Kidney (tissue), 13 donors: ENCODE measurements at regions not wholly inside any gene's neighbourhood (a gene's known extent, or its start where the extent isn't known, plus 50 kb on each side); places are given as distances from the start of the nearest gene placed in this dataset.

ENCODE experiments used
- DNase-seq, 5 donors: peaks; one replicate each; pipeline ENCODE4 v3.0.0-alpha.2; 2013 to 2020
- FAIRE-seq: peaks from 2 replicates; lab custom pipeline; 2012; peaks lifted over from hg19 to GRCh38; lab: Jason Lieb, UNC
- H3K27ac ChIP-seq, 2 donors: one replicate each; pipeline ENCODE4 v1.7.0; 2013; ENCODE audit warnings: low read depth in 2 of 2, low read length in 2 of 2, inconsistent platforms in 1 of 2
- H3K27me3 ChIP-seq: one replicate; pipeline ENCODE4 v1.7.1; 2013; ENCODE audit warnings: low read length, inconsistent platforms; ENCODE audit not compliant: control insufficient read depth, insufficient read depth
- H3K36me3 ChIP-seq, 3 donors: one replicate each; pipeline versions ENCODE4 v1.7.0 to v1.7.1; 2013; ENCODE audit warnings: low read length in 3 of 3, control low read depth in 1 of 3, inconsistent platforms in 1 of 3; ENCODE audit not compliant: insufficient read depth in 3 of 3, control insufficient read depth in 2 of 3
- H3K4me1 ChIP-seq, 3 donors: one replicate each; pipeline versions ENCODE4 v1.7.0 to v1.7.1; 2013; ENCODE audit warnings: low read length in 3 of 3, inconsistent platforms in 1 of 3, low read depth in 1 of 3; ENCODE audit not compliant: control insufficient read depth in 2 of 3, insufficient read depth in 2 of 3
- H3K4me3 ChIP-seq, 3 donors: one replicate each; pipeline versions ENCODE4 v1.7.0 to v1.8.1; 2013; ENCODE audit warnings: low read length in 3 of 3, control low read depth in 1 of 3, inconsistent platforms in 1 of 3
- H3K9ac ChIP-seq, 3 donors: one replicate each; pipeline versions ENCODE4 v1.7.0 to v1.7.1; 2013; ENCODE audit warnings: low read length in 3 of 3, control low read depth in 1 of 3, inconsistent platforms in 1 of 3
- H3K9me3 ChIP-seq, 3 donors: one replicate each; pipeline versions ENCODE4 v1.7.0 to v1.7.1; 2013; ENCODE audit warnings: low read length in 3 of 3, control low read depth in 1 of 3, inconsistent platforms in 1 of 3; ENCODE audit not compliant: control insufficient read depth in 2 of 3, insufficient read depth in 1 of 3
- CTCF ChIP-seq: IDR thresholded peaks from 3 replicates; pipeline ENCODE4 v1.5.1; 2012; ENCODE audit warnings: mild to moderate bottlenecking, moderate library complexity, borderline replicate concordance; ENCODE audit not compliant: insufficient read depth; ENCODE audit errors: extremely low read depth
- intact Hi-C: fragments of 100-400 bp; cut with DNase I; formaldehyde crosslinking; loops from one replicate; pipeline ENCODE4 v1.11.1; 2022
- donor health status: control.
- donor health status: control.
- donor health status: control.
- donor health status: control.
- donor health status: control.
- donor health status: DM: yes; HTN: yes; CAD: no.
- donor health status: Normal renal cell carcinoma (clear cell type).

- no peak overlapping the region for H3K4me3 ChIP-seq
- no peaks in the 10 kb centered on the region for H3K36me3 ChIP-seq
- no peaks in the 10 kb centered on the region for H3K27me3 ChIP-seq
- DNase-seq (no peak), FAIRE-seq (no peak)
- TF ChIP-seq CTCF: no peak
- no peak overlapping the region for H3K9ac ChIP-seq
- no peak overlapping the region for H3K27ac ChIP-seq
- intact Hi-C loops: no loop called here
- peaks cover 0 to 2% (median 0%) of the 10 kb centered on the region in 3 donors for H3K9me3 ChIP-seq
- no peaks in the 10 kb centered on the region for H3K4me1 ChIP-seq
Measured at GRCh38 chr1:22376001-22376400, 75.7 kb upstream of the ZBTB40 start.

DNA sequence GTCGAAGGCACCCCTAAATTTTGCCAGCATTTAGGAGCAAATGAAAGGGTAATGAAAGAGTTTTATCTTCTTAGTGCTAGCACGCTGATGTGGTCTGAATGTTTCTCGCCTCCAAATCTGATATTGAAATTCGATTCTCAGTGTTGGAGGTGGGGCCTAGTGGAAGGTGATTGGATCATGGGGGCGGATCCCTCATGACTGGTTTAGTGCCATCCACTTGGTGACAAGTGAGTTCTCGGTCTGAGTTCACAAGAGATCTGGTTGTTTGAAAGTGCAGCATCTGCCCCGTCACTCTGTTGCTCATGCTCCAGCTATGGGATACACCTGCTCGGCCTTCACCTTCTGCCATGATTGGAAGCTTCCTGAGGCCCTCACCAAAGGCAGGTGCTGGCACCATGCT lies 75.1 kb upstream of the ZBTB40 start:
- no peak overlapping the region for H3K9ac ChIP-seq
- DNase-seq (peak in 2 of 5 donors; percentile 18 to 21), FAIRE-seq (no peak)
- H3K27me3 ChIP-seq: no peaks in the 10 kb centered on the region
- H3K27ac ChIP-seq: no peak overlapping the region
- H3K4me1 ChIP-seq: no peaks in the 10 kb centered on the region
- peaks cover 0 to 2% (median 0%) of the 10 kb centered on the region in 3 donors for H3K9me3 ChIP-seq
- H3K4me3 ChIP-seq: no peak overlapping the region
- no peaks in the 10 kb centered on the region for H3K36me3 ChIP-seq
- intact Hi-C loops: no loop called here
- TF ChIP-seq CTCF: no peak

GRCh38 chr1:22376976-22377375 lies 74.7 kb upstream of the ZBTB40 start:
- intact Hi-C loops: no loop called here
- FAIRE-seq: no peak
- Histone ChIP-seq H3K9ac (no peak overlapping the region), H3K27me3 (no peaks in the 10 kb centered on the region), H3K4me1 (no peaks in the 10 kb centered on the region), H3K27ac (no peak overlapping the region), H3K36me3 (no peaks in the 10 kb centered on the region), H3K9me3 (peaks cover 0 to 2% (median 0%) of the 10 kb centered on the region in 3 donors), H3K4me3 (no peak overlapping the region)
- no peak for TF ChIP-seq CTCF
- DNase-seq: no peak

DNA sequence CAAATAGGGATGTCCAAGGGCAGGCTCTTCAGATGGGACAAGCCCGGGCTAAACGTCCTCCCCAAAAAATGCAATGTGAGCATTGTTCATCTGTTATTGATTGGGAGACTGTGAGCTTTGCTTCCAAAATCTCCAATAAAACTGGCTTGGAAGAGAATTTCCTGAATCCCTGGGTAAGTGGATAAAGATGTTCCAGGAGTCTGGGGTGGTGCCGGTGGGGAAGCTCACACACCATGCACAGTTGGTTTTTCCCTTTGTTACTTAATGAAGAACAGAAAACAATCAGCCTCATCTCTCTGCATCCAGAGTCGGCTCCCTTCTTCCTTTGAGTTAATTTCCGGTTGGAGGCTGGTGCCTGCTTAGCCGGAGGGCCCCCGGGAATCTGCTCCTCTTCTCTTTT lies 72.1 kb upstream of the ZBTB40 start:
- no peak for FAIRE-seq

More for the DNA sequence above, 72.1 kb upstream of the ZBTB40 start:
- Histone ChIP-seq H3K27me3 (no peaks in the 10 kb centered on the region), H3K4me3 (no peak overlapping the region), H3K9me3 (no peaks in the 10 kb centered on the region), H3K27ac (no peak overlapping the region), H3K4me1 (no peaks in the 10 kb centered on the region), H3K36me3 (no peaks in the 10 kb centered on the region), H3K9ac (no peak overlapping the region)
- no peak for DNase-seq
- no peak for TF ChIP-seq CTCF
- intact Hi-C loops: no loop called here
